Activated naive CD4-positive, alpha-beta T cell treated with anti-CD3 and anti-CD28 coated beads, Interleukin-2, amount 50 U/mL, for 72 hours (primary cell): ENCODE measurements at regions not wholly inside any gene's neighbourhood (a gene's known extent, or its start where the extent isn't known, plus 50 kb on each side); places are given as distances from the start of the nearest gene placed in this dataset.

Experiments used
- ATAC-seq, 2 donors: fragments of 150-1000 bp; cut with Tn5 transposase; 2 replicates each; pipeline ENCODE4 v1.10.0; 2021; ENCODE audit warnings: mild to moderate bottlenecking in 2 of 2, moderate library complexity in 2 of 2
- DNase-seq, 2 donors: peaks; one replicate each; pipeline ENCODE4 v3.0.0; 2021 to 2022; ENCODE audit warnings: low spot score in 2 of 2
- H3K27ac Mint-ChIP-seq, 2 donors: one replicate each; pipeline ENCODE4 v1.8.0; 2022; ENCODE audit warnings: mild to moderate bottlenecking in 2 of 2, mixed read lengths in 2 of 2
- H3K36me3 Mint-ChIP-seq, 2 donors: one replicate each; pipeline ENCODE4 v1.8.0; 2022; ENCODE audit warnings: mixed read lengths in 2 of 2
- H3K9me3 Mint-ChIP-seq, 2 donors: one replicate each; pipeline ENCODE4 v1.8.0; 2022; ENCODE audit warnings: mixed read lengths in 2 of 2

DNA sequence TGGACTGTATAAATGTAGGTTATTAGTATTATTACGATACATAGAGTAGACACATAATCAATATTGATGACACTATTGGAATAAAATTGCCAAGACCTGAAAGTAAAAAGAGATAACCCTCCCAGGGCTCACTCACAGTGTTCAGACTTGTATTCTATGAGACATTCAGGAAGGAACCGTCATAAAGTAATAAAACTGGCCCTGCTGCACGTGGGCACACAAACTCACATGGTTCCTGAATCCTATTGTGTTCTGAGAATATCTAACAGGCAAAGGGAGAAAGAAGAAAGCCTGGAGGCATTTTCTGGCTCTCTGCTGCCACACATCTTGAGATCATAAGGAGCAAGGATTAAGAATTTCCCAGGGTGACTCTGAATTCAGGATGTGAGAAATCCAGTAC is 575.9 kb downstream of the HS3ST4 start:
- DNase-seq (no peak), ATAC-seq (no peak)
- H3K9me3 Mint-ChIP-seq, result peaks cover 0 to 4% of the 10 kb centered on the region in 2 donors
- no peak overlapping the region for H3K27ac Mint-ChIP-seq
- no peaks in the 10 kb centered on the region for H3K36me3 Mint-ChIP-seq

DNA sequence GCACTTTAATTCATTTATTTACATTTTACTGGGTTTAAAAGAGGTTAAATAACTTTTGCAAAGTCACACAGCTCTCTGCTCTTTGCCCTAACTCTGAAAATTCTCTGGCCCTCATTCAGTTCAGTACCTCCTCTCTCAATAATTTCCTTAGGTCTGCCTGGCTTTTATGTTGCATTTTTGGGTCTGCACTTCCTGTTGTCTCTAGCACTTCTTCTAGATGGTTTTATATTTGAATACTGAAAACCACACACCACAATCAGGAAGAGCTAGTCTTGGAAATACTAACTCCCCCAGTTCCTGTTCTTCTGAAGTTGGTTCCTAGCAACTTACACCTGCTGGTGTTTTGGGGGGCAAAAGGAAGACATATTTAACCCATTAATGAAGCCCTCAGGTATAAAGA is 577.9 kb downstream of the HS3ST4 start:
- Mint-ChIP-seq H3K9me3 (peaks cover 0 to 4% of the 10 kb centered on the region in 2 donors), H3K36me3 (no peaks in the 10 kb centered on the region), H3K27ac (no peak overlapping the region)
- no peak for DNase-seq
- ATAC-seq, result no peak

DNA sequence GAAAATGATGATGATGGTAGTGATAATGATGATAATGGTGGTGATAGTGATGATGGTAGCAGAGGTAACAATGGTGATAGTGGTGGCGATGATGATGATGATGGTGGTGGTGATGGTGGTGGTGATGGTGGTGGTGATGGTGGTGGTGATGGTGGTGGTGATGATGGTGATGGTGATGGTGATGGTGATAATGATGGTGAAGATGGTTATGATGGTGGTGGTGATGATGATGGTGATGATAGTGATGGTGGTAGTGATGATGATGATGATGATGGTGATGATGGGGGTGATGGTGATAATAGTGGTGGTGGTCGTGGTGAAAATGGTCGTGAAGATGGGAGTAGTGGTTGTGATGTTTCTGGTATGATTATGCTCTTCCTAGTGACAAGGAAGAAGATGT is 581.8 kb downstream of the HS3ST4 start:
- H3K9me3 Mint-ChIP-seq, result peaks cover 0 to 3% of the 10 kb centered on the region in 2 donors
- no peak overlapping the region for H3K27ac Mint-ChIP-seq
- H3K36me3 Mint-ChIP-seq, result no peaks in the 10 kb centered on the region
- DNase-seq (no peak), ATAC-seq (no peak)

DNA sequence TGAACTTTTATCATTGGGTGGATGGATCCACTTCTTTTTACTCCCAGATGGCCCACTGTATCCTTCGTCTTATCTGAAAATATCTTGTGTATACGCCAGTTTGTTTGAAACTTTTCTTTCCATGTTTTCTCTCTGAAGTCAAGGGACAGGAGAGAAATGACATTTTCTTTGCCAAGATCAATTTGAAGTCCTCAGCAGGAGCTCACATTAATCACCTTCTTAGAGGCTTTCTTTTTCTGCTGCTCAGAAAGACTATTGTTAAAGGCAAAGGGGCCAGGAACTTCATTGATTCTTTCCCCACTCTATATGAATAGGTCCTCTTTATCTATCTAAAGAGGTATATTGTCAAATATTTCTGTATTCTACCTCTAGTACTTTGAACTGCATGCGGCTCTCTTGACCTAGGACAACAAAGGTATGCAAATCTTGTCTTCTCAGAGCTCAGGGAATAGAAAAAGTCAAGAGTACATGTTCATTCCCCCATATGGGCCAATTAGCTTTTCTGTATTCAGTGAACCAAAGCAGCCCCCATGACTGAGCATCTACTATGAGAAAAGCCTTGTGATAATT is 583.3 kb downstream of the HS3ST4 start:
- Mint-ChIP-seq H3K9me3 (peaks cover 0 to 4% of the 10 kb centered on the region in 2 donors), H3K27ac (no peak overlapping the region)

DNA sequence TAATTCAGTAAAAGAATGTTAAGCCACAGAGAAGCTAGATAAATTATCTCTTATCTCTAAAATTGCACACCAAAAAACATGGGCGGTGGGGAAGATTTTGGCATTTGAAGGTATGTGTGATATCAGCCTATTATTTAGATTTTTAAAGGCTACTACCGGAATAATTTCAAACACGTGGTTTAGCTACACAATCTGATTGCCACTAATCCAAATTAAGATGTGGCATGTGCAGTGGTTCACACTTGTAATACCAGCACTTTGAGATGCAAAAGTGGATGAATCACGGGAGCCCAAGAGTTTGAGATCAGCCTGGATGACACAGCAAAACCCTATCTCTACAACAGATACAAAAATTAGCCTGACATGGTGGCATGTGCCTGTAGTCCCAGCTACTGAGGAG is 584.5 kb downstream of the HS3ST4 start:
- DNase-seq, result no peak

More for the DNA sequence above, 583.3 kb downstream of the HS3ST4 start:
- H3K36me3 Mint-ChIP-seq, result no peaks in the 10 kb centered on the region
- ATAC-seq (no peak), DNase-seq (no peak)

DNA sequence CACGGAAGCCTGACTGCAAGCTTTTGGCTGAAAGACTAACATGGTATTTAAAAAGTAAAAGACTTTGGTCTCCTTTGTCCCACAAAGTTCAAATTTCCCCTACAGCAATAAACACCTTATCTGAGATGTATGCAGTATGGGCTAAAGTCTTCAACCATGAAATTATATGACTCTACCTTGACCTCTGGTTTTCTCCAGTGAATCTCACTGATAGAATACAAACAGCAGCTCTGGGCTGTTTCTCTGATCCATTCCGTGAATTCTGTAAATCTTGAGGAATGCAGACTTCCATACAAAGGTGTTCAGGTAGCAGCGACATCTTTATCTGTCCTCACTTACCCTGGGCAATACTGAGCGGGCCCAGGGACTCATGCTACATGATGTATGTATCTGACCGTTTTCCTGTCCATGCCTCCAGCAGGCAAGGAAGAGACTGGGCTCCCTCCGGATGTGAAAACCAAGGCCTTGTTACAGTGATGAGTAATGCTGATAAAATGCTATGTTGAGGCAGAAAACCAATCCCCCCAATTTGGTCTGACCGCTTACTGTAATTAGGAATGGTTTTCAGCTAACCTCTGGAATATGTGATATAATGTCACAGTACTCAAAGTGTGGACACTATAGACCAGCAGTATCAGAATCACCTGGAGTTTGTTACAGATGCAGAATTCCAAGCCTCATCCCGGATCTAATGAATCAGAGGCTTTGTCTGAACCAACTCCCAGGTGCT is 589.8 kb downstream of the HS3ST4 start:
- no peaks in the 10 kb centered on the region for H3K36me3 Mint-ChIP-seq
- no peak for DNase-seq
- H3K27ac Mint-ChIP-seq, result no peak overlapping the region
- peaks cover 0 to 7% of the 10 kb centered on the region in 2 donors for H3K9me3 Mint-ChIP-seq
- no peak for ATAC-seq

More for the DNA sequence above, 584.5 kb downstream of the HS3ST4 start:
- Mint-ChIP-seq H3K9me3 (peaks cover 0 to 7% of the 10 kb centered on the region in 2 donors), H3K27ac (no peak overlapping the region), H3K36me3 (no peaks in the 10 kb centered on the region)
- no peak for ATAC-seq

DNA sequence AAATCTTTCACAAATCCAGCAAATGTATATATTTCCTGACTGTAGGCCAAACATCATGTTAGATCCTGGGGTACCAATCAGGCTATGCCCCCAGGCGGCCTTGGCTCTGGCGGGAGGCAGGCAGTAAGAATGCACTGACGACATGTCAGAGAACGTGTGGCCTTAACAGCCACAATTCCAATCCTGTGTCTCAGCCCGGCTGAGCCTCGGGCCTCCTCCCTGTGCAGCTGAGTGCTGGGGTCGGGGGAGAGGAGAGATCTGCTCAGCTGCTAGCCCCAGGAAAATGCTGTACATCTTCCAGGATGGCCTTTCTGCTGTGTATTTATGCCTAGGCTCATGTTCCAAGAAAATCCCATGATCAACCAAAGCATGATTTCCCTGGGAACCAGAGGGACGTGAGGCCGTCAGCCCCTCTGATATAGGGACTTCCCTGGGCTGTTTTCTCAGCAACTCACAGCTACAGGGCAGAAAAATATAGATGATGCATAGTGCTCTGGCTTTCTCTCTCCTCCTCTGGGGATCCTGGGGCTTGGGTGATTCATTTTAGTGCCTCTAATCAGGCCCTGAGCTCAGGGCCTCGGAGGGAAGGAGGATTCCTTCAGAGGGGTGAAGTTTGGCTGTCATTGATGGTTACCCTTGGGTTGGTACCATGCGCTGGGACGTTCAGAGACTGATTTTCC is 604.0 kb downstream of the HS3ST4 start:
- ATAC-seq (no peak), DNase-seq (no peak)
- Mint-ChIP-seq H3K36me3 (no peaks in the 10 kb centered on the region), H3K27ac (no peak overlapping the region), H3K9me3 (no peaks in the 10 kb centered on the region)

DNA sequence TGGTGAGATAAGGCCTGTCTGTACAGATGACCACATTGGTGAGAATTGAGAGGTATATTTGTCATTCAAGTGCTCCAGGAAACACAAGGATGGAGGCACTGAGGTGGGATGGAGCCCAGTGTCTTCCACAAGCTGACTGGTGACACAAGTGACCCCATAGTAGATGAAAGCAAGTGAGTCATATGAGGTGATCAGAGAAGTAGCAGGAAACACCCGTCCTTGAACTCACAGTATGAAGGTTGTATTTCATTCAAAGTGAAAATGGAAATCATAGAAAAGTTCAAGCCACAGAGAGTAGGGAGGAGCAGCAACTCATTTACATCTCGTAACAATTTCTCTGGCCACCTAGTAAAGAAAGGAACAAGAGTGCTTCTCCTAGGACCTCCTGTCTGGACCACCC is 609.8 kb downstream of the HS3ST4 start:
- Mint-ChIP-seq H3K27ac (no peak overlapping the region), H3K36me3 (no peaks in the 10 kb centered on the region), H3K9me3 (peaks cover 0 to 3% of the 10 kb centered on the region in 2 donors)
- ATAC-seq (peak; percentile 41 to 76), DNase-seq (no peak)

DNA sequence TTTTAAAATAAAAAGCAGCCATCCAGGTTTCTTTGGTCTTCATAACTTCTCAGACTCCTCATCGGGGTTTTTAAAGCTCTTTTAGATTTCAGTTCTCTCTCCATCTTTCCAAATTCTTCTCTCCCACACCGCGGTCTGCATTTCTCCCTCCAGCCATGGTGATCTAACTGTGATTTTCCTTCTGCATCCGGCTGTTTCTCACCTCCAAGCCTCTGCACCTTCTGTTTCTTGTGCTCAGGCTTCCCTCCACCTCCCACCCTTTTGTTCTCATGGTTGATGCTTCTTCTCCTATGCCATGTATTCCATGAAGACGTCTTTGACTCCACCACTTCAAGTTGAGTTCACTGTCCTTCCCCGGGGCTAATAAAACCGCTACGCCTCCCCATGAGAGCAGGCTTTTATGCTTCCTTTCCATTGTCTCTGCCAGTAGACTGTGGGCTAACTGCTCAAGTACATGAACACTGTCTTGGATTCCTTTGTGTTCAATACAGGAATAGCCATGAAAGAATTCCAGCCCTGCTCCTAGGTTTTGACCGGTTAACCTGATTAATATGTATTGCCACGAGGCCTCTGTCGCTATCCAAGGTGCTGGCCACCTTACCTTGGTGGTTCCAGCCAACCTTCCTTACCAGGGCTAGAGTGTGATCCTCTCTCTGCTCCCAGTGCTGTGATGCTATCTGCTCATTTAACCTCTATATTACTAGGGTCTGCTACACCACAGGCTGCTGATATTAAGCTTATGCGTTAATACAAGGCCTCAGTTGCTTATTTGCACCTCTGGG is 625.1 kb downstream of the HS3ST4 start:
- ATAC-seq, result no peak

DNA sequence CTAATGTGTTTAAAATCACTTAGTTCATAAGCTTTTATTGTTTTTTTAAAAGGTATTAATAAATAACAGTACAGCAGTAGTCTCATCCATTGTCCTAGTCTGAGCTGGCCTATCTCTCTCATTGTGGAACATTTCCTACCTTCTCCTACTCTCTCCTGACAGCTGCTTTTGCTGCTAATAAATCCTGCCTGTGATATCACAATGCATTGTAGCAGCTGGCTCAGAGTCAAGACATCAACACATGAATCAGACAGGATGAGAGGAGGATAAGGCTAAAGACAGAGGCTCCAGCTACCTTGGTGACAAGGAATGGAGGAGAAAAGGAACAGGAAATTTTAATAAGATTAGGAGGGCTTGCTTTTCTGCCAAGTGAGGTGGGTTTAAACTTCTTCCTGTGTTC is 626.1 kb downstream of the HS3ST4 start:
- no peak for ATAC-seq

More for the DNA sequence above, 625.1 kb downstream of the HS3ST4 start:
- DNase-seq, result no peak
- H3K27ac Mint-ChIP-seq, result no peak overlapping the region
- peaks cover 0 to 6% of the 10 kb centered on the region in 2 donors for H3K9me3 Mint-ChIP-seq
- H3K36me3 Mint-ChIP-seq, result no peaks in the 10 kb centered on the region

DNA sequence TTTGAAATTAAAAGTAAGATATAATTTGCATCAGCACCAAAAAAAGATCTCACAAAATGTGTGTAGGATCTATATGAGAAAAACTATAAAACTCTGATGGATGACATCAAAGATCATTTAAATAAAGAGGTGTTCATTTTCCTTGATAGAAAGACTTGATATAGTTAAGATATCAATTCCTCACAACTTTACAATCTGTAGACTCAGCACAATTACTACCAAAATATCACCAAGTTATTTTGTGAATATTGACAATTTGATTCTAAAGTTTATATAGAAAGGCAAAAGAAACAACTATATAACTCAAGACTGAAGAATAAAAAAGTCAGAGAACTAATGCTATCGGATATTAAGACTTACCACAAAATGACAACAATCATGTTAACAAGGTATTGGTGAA is 638.9 kb downstream of the HS3ST4 start:
- no peak for DNase-seq
- H3K36me3 Mint-ChIP-seq, result peaks cover 0 to 6% of the 10 kb centered on the region in 2 donors
- H3K27ac Mint-ChIP-seq, result no peak overlapping the region
- no peaks in the 10 kb centered on the region for H3K9me3 Mint-ChIP-seq
- no peak for ATAC-seq

More for the DNA sequence above, 626.1 kb downstream of the HS3ST4 start:
- peaks cover 0 to 6% of the 10 kb centered on the region in 2 donors for H3K9me3 Mint-ChIP-seq
- H3K36me3 Mint-ChIP-seq, result no peaks in the 10 kb centered on the region
- no peak overlapping the region for H3K27ac Mint-ChIP-seq
- no peak for DNase-seq

DNA sequence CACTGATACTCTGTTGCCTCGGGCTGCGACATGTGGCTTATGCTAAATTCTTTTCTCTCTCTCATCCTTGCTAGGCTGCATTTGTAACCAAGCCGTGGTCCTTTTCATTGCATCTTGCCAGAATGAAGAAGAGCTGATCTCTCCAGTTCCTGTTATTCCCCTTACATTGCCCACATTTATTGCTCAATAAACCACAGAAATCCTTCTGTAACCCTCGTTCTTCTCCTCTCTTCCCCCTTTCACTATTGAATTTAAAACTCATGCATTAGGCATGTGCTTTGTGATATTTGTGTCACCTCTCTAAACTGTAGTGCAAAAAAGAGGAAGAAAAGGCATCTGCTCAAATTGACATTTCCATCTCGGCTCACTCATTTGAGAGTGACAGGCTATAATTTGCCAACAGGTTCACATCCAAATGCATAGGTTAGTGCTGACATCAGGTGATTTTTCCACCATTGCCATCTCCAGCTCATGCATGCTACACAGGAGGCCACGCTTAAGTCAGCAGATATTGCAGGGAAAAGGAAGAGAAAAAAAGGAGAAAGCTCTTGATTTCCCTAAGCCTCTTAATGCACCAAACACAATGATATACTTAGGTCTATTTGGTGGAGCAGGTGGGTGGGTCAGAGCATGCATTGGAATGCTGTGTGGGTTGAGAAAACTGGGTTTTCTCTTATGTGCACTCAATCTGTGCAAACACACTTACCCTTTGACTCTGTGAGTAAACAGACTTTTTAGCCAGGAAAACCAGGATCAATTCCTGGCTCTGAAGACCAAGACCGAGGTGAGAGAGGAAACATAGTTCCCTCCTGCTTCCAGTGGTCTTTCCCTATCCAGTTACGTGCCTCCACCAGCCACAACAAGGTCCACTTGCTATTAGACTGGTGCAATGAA is 642.7 kb downstream of the HS3ST4 start:
- H3K27ac Mint-ChIP-seq, result no peak overlapping the region
- ATAC-seq, result no peak
- DNase-seq, result no peak
- H3K9me3 Mint-ChIP-seq, result no peaks in the 10 kb centered on the region
- H3K36me3 Mint-ChIP-seq, result no peaks in the 10 kb centered on the region

DNA sequence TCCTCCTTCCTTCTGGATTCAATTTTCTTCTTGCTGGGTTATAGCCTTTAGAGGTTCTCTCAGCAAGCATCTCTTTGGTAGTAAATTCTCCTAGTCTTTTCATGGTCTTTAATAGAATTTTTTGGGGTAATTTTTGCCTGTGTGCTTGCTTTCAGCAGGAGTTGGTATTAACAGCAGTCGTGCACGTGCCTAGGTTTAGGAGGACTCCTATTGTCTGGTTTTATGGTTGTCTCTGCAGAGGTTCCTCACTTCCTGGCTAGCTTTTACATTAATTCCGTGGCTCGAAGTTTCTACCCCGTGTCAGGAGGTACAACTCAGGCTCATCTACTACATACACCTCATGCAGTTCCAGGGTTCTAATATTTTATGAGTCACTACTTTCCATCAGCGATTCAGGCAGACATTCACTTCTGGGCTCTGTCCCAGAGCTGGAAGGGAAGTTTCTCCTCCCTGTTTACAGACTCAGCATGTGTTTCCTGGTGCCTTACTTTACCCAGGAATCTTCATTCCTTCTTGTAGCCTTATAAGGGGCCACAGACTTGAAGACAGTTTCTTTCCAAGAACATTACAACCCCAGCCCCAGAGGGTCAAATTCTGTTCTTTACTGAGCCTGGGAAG is 643.6 kb downstream of the HS3ST4 start:
- no peak for DNase-seq
- Mint-ChIP-seq H3K36me3 (no peaks in the 10 kb centered on the region), H3K9me3 (no peaks in the 10 kb centered on the region), H3K27ac (no peak overlapping the region)
- no peak for ATAC-seq

DNA sequence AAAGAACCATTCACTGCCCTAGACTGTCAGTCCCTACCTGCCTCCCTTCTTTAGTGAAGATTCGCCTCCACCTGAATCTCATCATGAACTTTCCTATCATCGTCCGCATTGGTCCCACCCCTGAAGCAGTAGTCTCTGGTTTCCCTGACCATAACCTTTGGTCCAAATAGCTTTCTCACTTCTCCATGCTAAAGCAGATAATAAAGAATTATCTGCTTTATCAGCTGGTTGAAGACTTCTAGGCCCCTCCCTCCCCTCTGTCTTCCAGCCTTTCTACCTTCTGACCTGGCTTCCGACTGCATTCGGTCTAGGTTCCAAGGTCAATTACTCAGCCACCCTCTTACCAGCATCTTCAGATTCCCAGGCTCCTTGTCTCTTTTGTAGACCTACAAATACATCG is 650.9 kb downstream of the HS3ST4 start:
- DNase-seq (no peak), ATAC-seq (no peak)
- Mint-ChIP-seq H3K36me3 (no peaks in the 10 kb centered on the region), H3K9me3 (no peaks in the 10 kb centered on the region), H3K27ac (no peak overlapping the region)

DNA sequence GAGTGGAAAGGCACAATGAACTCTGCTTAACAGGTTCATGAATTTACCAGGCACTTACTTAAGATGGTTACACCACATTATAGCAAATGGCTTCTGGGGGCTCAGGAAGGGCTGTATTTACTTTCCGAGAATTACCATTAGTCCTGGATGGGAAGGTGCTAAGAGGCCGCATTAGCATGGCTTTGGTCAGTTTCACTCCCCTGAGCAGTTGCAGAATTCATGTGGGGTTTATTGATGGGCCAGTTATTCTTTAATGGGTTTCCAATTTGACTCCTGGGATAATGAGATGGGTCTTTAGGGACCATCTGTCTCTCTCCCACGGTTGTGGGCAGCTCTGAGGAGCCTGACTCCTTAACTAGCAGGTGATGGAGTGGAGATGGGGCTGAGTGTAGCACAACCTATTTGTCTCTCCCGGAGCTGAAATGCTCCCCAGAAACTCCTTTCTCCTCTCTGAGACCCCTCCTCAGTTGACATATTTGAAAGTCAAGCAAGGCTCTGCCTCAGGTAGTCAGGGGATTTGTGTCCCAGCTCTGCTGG is 652.5 kb downstream of the HS3ST4 start:
- Mint-ChIP-seq H3K27ac (no peak overlapping the region), H3K9me3 (no peaks in the 10 kb centered on the region), H3K36me3 (no peaks in the 10 kb centered on the region)
- ATAC-seq (no peak), DNase-seq (no peak)
